ENCODE measurements at regions not wholly inside any gene's neighbourhood (a gene's known extent, or its start where the extent isn't known, plus 50 kb on each side); places are given as distances from the start of the nearest gene placed in this dataset.

DNA sequence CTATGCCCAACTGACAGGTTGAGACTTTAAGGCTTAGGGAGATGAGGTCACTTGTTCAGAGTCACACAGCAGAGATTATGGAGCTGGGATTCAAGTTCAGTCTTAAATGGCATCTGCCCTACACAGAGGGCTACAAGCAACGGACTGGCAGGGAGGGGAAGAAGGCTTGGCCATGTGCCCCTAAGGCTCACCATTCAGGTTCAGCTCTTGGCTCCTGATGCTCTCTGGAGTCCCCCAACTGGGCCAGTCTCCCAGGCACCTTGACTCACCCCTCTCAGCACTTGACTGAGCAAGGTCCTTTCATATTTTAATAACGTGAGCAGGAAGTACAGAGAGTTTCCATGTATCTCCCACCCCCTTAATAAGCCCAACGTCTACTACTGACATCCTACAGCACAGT lies 71.4 kb upstream of the MAFB start:
- TF ChIP-seq, protein P1, sequence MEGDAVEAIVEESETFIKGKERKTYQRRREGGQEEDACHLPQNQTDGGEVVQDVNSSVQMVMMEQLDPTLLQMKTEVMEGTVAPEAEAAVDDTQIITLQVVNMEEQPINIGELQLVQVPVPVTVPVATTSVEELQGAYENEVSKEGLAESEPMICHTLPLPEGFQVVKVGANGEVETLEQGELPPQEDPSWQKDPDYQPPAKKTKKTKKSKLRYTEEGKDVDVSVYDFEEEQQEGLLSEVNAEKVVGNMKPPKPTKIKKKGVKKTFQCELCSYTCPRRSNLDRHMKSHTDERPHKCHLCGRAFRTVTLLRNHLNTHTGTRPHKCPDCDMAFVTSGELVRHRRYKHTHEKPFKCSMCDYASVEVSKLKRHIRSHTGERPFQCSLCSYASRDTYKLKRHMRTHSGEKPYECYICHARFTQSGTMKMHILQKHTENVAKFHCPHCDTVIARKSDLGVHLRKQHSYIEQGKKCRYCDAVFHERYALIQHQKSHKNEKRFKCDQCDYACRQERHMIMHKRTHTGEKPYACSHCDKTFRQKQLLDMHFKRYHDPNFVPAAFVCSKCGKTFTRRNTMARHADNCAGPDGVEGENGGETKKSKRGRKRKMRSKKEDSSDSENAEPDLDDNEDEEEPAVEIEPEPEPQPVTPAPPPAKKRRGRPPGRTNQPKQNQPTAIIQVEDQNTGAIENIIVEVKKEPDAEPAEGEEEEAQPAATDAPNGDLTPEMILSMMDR (IDR thresholded peaks at IDR 0.05): no peak
- no peak for TF ChIP-seq POLR2A (IDR thresholded peaks at IDR 0.05)

All from testis (tissue), 2 donors.